Left lung (tissue), 4 donors: ENCODE measurements at regions not wholly inside any gene's neighbourhood (a gene's known extent, or its start where the extent isn't known, plus 50 kb on each side); places are given as distances from the start of the nearest gene placed in this dataset.

Source experiments
- ATAC-seq: fragments of 200-7000 bp; cut with Tn5 transposase; one replicate; pipeline ENCODE4 v1.9.1; 2020; ENCODE audit warnings: moderate library complexity
- DNase-seq, 4 donors: peaks; one replicate each; pipeline ENCODE4 v3.0.0-alpha.2; 2013 to 2020
- H3K27ac ChIP-seq, 2 donors: fragments of 200-600 bp; sonication (generic) in 1 of 2; one replicate each; pipeline versions ENCODE4 v1.5.0 to v1.8.0; 2020 to 2021
- H3K27me3 ChIP-seq, 2 donors: fragments of 200-600 bp; sonication (generic) in 1 of 2; one replicate each; pipeline versions ENCODE4 v1.5.0 to v1.8.0; 2020 to 2021
- H3K36me3 ChIP-seq, 2 donors: fragments of 200-600 bp; sonication (generic) in 1 of 2; one replicate each; pipeline versions ENCODE4 v1.5.0 to v1.8.0; 2020 to 2021
- H3K4me1 ChIP-seq, 2 donors: fragments of 200-600 bp; one replicate each; pipeline ENCODE4 v1.8.0; 2021
- H3K4me3 ChIP-seq, 2 donors: fragments of 200-600 bp; sonication (generic) in 1 of 2; one replicate each; pipeline versions ENCODE4 v1.5.0 to v1.8.0; 2020 to 2021; ENCODE audit warnings: mild to moderate bottlenecking in 1 of 2
- H3K9me3 ChIP-seq, 2 donors: fragments of 200-600 bp; sonication (generic) in 1 of 2; one replicate each; pipeline versions ENCODE4 v1.5.0 to v1.8.0; 2020 to 2021
- CTCF ChIP-seq, 2 donors: fragments of 200-600 bp; sonication (generic) in 1 of 2; IDR thresholded peaks; one replicate each; pipeline versions ENCODE4 v1.5.0 to v1.8.0; 2021; ENCODE audit warnings: antibody characterized with exemption in 2 of 2
- intact Hi-C, 2 donors: fragments of 100-400 bp; cut with DNase I; formaldehyde crosslinking; loops; one replicate each; pipeline versions ENCODE4 v1.11.2 to v1.14.2; 2022
- donor health status: DM: no; HTN: yes; CAD: no.
- donor health status: DM: no; HTN: no; CAD: no.

GRCh38 chr10:131013281-131013912, 298.1 kb downstream of the TCERG1L start:
- no peaks in the 10 kb centered on the region for H3K9me3 ChIP-seq
- no peaks in the 10 kb centered on the region for H3K36me3 ChIP-seq
- intact Hi-C loops = no loop called here
- no peaks in the 10 kb centered on the region for H3K4me1 ChIP-seq
- TF ChIP-seq CTCF (IDR thresholded peaks at IDR 0.05) = no peak
- H3K27me3 ChIP-seq = peaks cover 0 to 10% of the 10 kb centered on the region in 2 donors
- ATAC-seq (no peak), DNase-seq (no peak)
- no peak overlapping the region for H3K4me3 ChIP-seq
- no peak overlapping the region for H3K27ac ChIP-seq

- H3K27ac ChIP-seq = no peak overlapping the region
These were observed 297.2 kb downstream of the TCERG1L start for GRCh38 chr10:131014271-131014670.

GRCh38 chr10:131015271-131015670, 296.2 kb downstream of the TCERG1L start:
- no peak overlapping the region for H3K4me3 ChIP-seq
- DNase-seq (no peak), ATAC-seq (no peak)
- H3K36me3 ChIP-seq = no peaks in the 10 kb centered on the region
- intact Hi-C loops = no loop called here
- H3K27ac ChIP-seq = no peak overlapping the region
- peaks cover 0 to 10% of the 10 kb centered on the region in 2 donors for H3K27me3 ChIP-seq
- no peak for TF ChIP-seq CTCF (IDR thresholded peaks at IDR 0.05)
- no peaks in the 10 kb centered on the region for H3K4me1 ChIP-seq
- no peaks in the 10 kb centered on the region for H3K9me3 ChIP-seq

More at GRCh38 chr10:131014271-131014670, 297.2 kb downstream of the TCERG1L start:
- no peak for TF ChIP-seq CTCF (IDR thresholded peaks at IDR 0.05)
- Histone ChIP-seq H3K4me1 (no peaks in the 10 kb centered on the region), H3K27me3 (peaks cover 0 to 10% of the 10 kb centered on the region in 2 donors), H3K36me3 (no peaks in the 10 kb centered on the region), H3K9me3 (no peaks in the 10 kb centered on the region), H3K4me3 (no peak overlapping the region)
- DNase-seq = no peak
- intact Hi-C loops = no loop called here
- ATAC-seq = no peak

GRCh38 chr10:131016556-131016955, 295.0 kb downstream of the TCERG1L start:
- Histone ChIP-seq H3K36me3 (no peaks in the 10 kb centered on the region), H3K27ac (no peak overlapping the region), H3K9me3 (no peaks in the 10 kb centered on the region), H3K27me3 (peaks cover 0 to 10% of the 10 kb centered on the region in 2 donors), H3K4me1 (no peaks in the 10 kb centered on the region), H3K4me3 (no peak overlapping the region)
- ATAC-seq (no peak), DNase-seq (no peak)
- no peak for TF ChIP-seq CTCF (IDR thresholded peaks at IDR 0.05)
- intact Hi-C loops = no loop called here

- Histone ChIP-seq H3K4me3 (no peak overlapping the region), H3K4me1 (no peaks in the 10 kb centered on the region), H3K36me3 (no peaks in the 10 kb centered on the region), H3K9me3 (no peaks in the 10 kb centered on the region), H3K27me3 (peaks cover 0 to 14% of the 10 kb centered on the region in 2 donors), H3K27ac (no peak overlapping the region)
- no peak for DNase-seq
- intact Hi-C loops = no loop called here
- TF ChIP-seq CTCF (IDR thresholded peaks at IDR 0.05) = no peak
- no peak for ATAC-seq
These were observed 293.8 kb downstream of the TCERG1L start for GRCh38 chr10:131017566-131018285.
